K562 (cell line): ENCODE measurements at regions not wholly inside any gene's neighbourhood (a gene's known extent, or its start where the extent isn't known, plus 50 kb on each side); places are given as distances from the start of the nearest gene placed in this dataset.

Source experiments
- ATAC-seq: fragments of 200-7000 bp; cut with Tn5 transposase; 3 replicates; pipeline ENCODE4 v1.9.1; 2020; ENCODE audit warnings: moderate library complexity
- BruUV-seq: library from RNA; stranded (reverse); fragments of 400-500 nt; replicated peaks from 2 replicates; lab custom pipeline; 2021; lab: Mats Ljungman, UMichigan
- CTCF ChIA-PET: fragments of 300-600 bp; formaldehyde crosslinking; extraction: SDS; loops from one replicate; lab custom pipeline; 2021; ENCODE audit warnings: low intra/inter-chr PET ratio; lab: Yijun Ruan, JAX
- POLR2A ChIA-PET: fragments of 300-600, 350-650 bp; sonication (Branson Sonifier 250); formaldehyde crosslinking; extraction: SDS; loops from one replicate; lab custom pipeline; 2021; ENCODE audit warnings: antibody characterized with exemption, inconsistent platforms; lab: Yijun Ruan, JAX
- DNase-seq, 4 experiments: peaks; one replicate each; pipeline versions ENCODE4 v3.0.0 to v3.0.0-alpha.2; 2011 to 2018; ENCODE audit warnings: low spot score in 3 of 4, mixed read lengths in 3 of 4; ENCODE audit errors: extremely low read depth in 1 of 4
- FAIRE-seq: peaks from 2 replicates; lab custom pipeline; 2011; peaks lifted over from hg19 to GRCh38; lab: Jason Lieb, UNC
- H2AFZ ChIP-seq: 2 replicates; pipeline ENCODE4 v1.6.0; 2011; ENCODE audit warnings: low read depth, low read length, control low read depth, inconsistent platforms
- H3K27ac ChIP-seq: fragments of 200-600 bp; 3 replicates; pipeline ENCODE4 v1.8.0; 2011; ENCODE audit warnings: low read depth, mild to moderate bottlenecking, control low read depth, inconsistent platforms, low read length, moderate library complexity, mixed read lengths; ENCODE audit errors: extremely low read depth
- H3K27me3 ChIP-seq, 2 experiments: fragments of 300-600 bp in 1 of 2; 2 replicates in 1 of 2; 3 replicates in 1 of 2; pipeline versions ENCODE4 v1.6.0 to v1.8.0; 2011; ENCODE audit warnings: inconsistent platforms in 2 of 2, low read length in 2 of 2, mild to moderate bottlenecking in 1 of 2, mixed read lengths in 1 of 2, moderate library complexity in 1 of 2; ENCODE audit not compliant: control insufficient read depth in 2 of 2, insufficient read depth in 2 of 2
- H3K36me3 ChIP-seq: fragments of 300-600 bp; 3 replicates; pipeline ENCODE4 v1.8.0; 2011; ENCODE audit warnings: mild to moderate bottlenecking, low read length, inconsistent platforms; ENCODE audit not compliant: control insufficient read depth, insufficient read depth
- H3K4me1 ChIP-seq, 2 experiments: fragments of 200-600 bp in 1 of 2; replicated peaks in 1 of 2; 2 replicates in 1 of 2; 3 replicates in 1 of 2; pipeline versions ENCODE4 v1.5.1 to v1.8.0; 2011; ENCODE audit warnings: inconsistent platforms in 2 of 2, low read length in 2 of 2, mild to moderate bottlenecking in 1 of 2, mixed read lengths in 1 of 2, moderate library complexity in 1 of 2; ENCODE audit not compliant: control insufficient read depth in 2 of 2, insufficient read depth in 2 of 2
- H3K4me2 ChIP-seq: 2 replicates; pipeline ENCODE4 v1.6.1; 2011; ENCODE audit warnings: low read length, control low read depth, inconsistent platforms, mixed read lengths; ENCODE audit not compliant: insufficient read depth
- H3K4me3 ChIP-seq: fragments of 200-600 bp; sonication (generic), shearing (Covaris generic); 2 replicates; pipeline ENCODE4 v1.5.1; 2016; ENCODE audit warnings: control low read depth, inconsistent platforms
- H3K79me2 ChIP-seq: fragments of 200-600 bp; 3 replicates; pipeline ENCODE4 v1.8.0; 2011; ENCODE audit warnings: low read length, inconsistent platforms; ENCODE audit not compliant: control insufficient read depth, insufficient read depth
- H3K9ac ChIP-seq, 2 experiments: 2 replicates each; pipeline versions ENCODE4 v1.6.0 to v1.6.1; 2011; ENCODE audit warnings: low read depth in 2 of 2, low read length in 2 of 2, control low read depth in 1 of 2, inconsistent platforms in 1 of 2, mild to moderate bottlenecking in 1 of 2, mixed read lengths in 1 of 2; ENCODE audit not compliant: insufficient read depth in 1 of 2
- H3K9me1 ChIP-seq: one replicate; pipeline ENCODE4 v1.6.0; 2011; ENCODE audit warnings: inconsistent platforms, mild to moderate bottlenecking, low read length, moderate library complexity; ENCODE audit not compliant: control insufficient read depth, insufficient read depth
- H3K9me3 ChIP-seq: replicated peaks from 2 replicates; pipeline ENCODE4 v1.5.1; 2011; ENCODE audit warnings: low read depth, low read length, inconsistent platforms; ENCODE audit not compliant: control insufficient read depth, insufficient read depth
- H4K20me1 ChIP-seq: replicated peaks from 2 replicates; pipeline ENCODE4 v1.6.1; 2011; ENCODE audit warnings: low read length, inconsistent platforms, mixed read lengths; ENCODE audit not compliant: control insufficient read depth, insufficient read depth
- ZNF12 ChIP-seq: sonication (generic); formaldehyde crosslinking; IDR thresholded peaks from 2 replicates; pipeline ENCODE4 v1.4.0; 2020; ENCODE audit warnings: mild to moderate bottlenecking, missing genetic modification reagents
- WGBS: fragments of 100-300 bp; shearing (Covaris generic); methylation state at CpG from one replicate; pipeline ENCODE4 v1.1.6; 2016; ENCODE audit warnings: low coverage, mixed read lengths; ENCODE audit not compliant: insufficient coverage; ENCODE audit errors: missing lambda C conversion rate; 5-methylcytosine and 5-hydroxymethylcytosine counted together
- in situ Hi-C: fragments of 300-500 bp; cut with MboI; formaldehyde crosslinking; loops from 4 replicates; pipeline ENCODE4 v1.15.0; 2018; ENCODE audit warnings: inconsistent platforms, mixed read lengths
- intact Hi-C: fragments of 100-400 bp; cut with micrococcal nuclease; formaldehyde crosslinking; loops from 2 replicates; pipeline ENCODE4 v1.14.2; 2022
- TF ChIP-seq, protein P1 (sequence below): fragments of 250-450 bp; sonication (Bioruptor Pico); IDR thresholded peaks from 2 replicates; pipeline ENCODE4 v1.8.0; 2021; ENCODE audit warnings: mild to moderate bottlenecking, moderate library complexity
- TF ChIP-seq, protein P2 (sequence below): fragments of 450-650 bp; IDR thresholded peaks from 2 replicates; pipeline ENCODE4 v1.6.1; 2016
- TF ChIP-seq, protein P3 (sequence below): fragments of 450-650 bp; formaldehyde crosslinking; IDR thresholded peaks from 2 replicates; pipeline ENCODE4 v1.4.0; 2022; ENCODE audit warnings: missing genetic modification characterization

DNA sequence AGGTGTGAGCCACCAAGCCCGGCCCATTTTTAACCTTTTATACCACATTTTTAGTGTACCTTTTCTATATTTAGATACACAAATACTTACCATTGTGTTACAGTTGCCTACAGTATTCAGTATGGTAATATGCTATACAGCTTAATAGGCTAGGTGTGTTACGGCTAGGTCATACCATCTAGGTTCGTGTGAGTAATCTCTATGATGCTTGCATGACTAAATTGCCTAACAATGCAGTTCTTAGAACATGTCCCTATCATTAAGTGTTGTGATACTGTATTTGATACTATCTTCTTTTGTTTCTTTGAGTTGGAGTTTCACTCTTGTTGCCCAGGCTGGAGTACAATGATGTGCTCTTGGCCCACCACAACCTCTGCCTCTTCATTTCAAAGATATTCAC lies 387.7 kb upstream of the SASH1 start (continued):
- TF ChIP-seq, protein P1, sequence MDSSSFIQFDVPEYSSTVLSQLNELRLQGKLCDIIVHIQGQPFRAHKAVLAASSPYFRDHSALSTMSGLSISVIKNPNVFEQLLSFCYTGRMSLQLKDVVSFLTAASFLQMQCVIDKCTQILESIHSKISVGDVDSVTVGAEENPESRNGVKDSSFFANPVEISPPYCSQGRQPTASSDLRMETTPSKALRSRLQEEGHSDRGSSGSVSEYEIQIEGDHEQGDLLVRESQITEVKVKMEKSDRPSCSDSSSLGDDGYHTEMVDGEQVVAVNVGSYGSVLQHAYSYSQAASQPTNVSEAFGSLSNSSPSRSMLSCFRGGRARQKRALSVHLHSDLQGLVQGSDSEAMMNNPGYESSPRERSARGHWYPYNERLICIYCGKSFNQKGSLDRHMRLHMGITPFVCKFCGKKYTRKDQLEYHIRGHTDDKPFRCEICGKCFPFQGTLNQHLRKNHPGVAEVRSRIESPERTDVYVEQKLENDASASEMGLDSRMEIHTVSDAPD (CRISPR knock-in tag) = no peak
- TF ChIP-seq, protein P2, sequence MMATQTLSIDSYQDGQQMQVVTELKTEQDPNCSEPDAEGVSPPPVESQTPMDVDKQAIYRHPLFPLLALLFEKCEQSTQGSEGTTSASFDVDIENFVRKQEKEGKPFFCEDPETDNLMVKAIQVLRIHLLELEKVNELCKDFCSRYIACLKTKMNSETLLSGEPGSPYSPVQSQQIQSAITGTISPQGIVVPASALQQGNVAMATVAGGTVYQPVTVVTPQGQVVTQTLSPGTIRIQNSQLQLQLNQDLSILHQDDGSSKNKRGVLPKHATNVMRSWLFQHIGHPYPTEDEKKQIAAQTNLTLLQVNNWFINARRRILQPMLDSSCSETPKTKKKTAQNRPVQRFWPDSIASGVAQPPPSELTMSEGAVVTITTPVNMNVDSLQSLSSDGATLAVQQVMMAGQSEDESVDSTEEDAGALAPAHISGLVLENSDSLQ = no peak
- TF ChIP-seq ZNF12 = no peak
- TF ChIP-seq, all 486 proteins: peak for 0

DNA sequence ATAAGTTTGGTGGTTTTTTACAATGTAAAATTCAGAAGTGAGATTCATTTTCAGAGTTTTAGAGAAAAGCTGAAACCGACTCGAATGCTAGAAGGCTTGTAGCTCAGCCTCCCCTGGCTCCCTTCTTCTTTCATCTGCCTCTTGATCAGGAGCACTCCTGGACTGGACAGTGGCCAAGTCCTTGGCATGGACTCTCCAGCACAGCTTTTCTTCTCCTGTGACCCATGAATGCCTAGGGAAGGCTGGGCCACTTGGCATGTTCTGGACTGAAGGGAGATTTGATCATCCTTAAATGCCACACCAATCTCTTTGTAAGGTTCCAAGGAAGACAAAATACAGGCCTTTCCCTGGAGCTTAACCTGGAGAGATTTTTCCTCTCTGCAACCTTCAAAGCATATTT lies 384.0 kb upstream of the SASH1 start:
- H3K27me3 ChIP-seq = no peaks in the 10 kb centered on the region
- no peaks in the 10 kb centered on the region for H3K4me1 ChIP-seq
- no peaks in the 10 kb centered on the region for H3K9me3 ChIP-seq
- TF ChIP-seq, protein P3, sequence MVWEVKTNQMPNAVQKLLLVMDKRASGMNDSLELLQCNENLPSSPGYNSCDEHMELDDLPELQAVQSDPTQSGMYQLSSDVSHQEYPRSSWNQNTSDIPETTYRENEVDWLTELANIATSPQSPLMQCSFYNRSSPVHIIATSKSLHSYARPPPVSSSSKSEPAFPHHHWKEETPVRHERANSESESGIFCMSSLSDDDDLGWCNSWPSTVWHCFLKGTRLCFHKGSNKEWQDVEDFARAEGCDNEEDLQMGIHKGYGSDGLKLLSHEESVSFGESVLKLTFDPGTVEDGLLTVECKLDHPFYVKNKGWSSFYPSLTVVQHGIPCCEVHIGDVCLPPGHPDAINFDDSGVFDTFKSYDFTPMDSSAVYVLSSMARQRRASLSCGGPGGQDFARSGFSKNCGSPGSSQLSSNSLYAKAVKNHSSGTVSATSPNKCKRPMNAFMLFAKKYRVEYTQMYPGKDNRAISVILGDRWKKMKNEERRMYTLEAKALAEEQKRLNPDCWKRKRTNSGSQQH (CRISPR knock-in tag) = no peak
- no peak overlapping the region for H3K9ac ChIP-seq
- no peak overlapping the region for H3K4me2 ChIP-seq
- 27% methylated on average over 2 of the region's 2 CpGs for WGBS
- H2AFZ ChIP-seq = no peak overlapping the region
- BruUV-seq = no TSS peak
- H3K27ac ChIP-seq = no peak overlapping the region
- H4K20me1 ChIP-seq = no peaks in the 10 kb centered on the region
- in situ Hi-C loops = no loop called here
- H3K4me3 ChIP-seq = no peak overlapping the region
- POLR2A ChIA-PET = no interaction called here
- no peaks in the 10 kb centered on the region for H3K79me2 ChIP-seq
- no peak for DNase-seq
- H3K36me3 ChIP-seq = no peaks in the 10 kb centered on the region
- no peak for FAIRE-seq
- CTCF ChIA-PET = no interaction called here
- intact Hi-C loops = no loop called here
- H3K9me1 ChIP-seq = no peaks in the 10 kb centered on the region
- ATAC-seq = no peak
